HK-2 (cell line): ENCODE measurements at regions not wholly inside any gene's neighbourhood (a gene's known extent, or its start where the extent isn't known, plus 50 kb on each side); places are given as distances from the start of the nearest gene placed in this dataset.
"Not testable (repeated sequence)": the region's sequence is repeated elsewhere in the genome, so short reads cannot be mapped to it uniquely, and the experiment has no call there.

Experiments
- DNase-seq: peaks from one replicate; pipeline ENCODE4 v3.0.0-alpha.2; 2018; ENCODE audit not compliant: unreplicated experiment

GRCh38 chr2:145548479-145548878 lies 1028.6 kb upstream of the ZEB2 start:
- no peak for DNase-seq

DNA sequence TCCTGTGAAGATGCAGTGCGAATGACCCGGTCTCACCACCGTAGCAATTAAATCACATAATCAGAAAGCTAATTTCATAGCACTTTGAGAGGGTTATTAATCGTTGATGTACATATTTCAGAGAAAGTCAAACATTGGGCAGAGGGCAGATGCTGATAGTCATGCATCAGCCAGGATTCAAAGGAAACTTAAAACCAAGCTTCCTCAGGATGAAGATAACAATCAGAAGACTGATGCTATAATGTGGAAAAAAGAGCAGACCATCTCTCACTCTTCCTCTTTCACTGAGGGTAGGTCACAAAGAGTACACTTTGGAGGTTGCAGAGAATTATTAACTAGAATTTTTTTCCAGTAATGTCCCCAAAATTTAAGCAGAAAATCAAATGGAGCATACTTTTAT lies 1027.7 kb upstream of the ZEB2 start:
- no peak for DNase-seq

GRCh38 chr2:145546091-145546490 lies 1026.2 kb upstream of the ZEB2 start:
- DNase-seq = no peak

DNA sequence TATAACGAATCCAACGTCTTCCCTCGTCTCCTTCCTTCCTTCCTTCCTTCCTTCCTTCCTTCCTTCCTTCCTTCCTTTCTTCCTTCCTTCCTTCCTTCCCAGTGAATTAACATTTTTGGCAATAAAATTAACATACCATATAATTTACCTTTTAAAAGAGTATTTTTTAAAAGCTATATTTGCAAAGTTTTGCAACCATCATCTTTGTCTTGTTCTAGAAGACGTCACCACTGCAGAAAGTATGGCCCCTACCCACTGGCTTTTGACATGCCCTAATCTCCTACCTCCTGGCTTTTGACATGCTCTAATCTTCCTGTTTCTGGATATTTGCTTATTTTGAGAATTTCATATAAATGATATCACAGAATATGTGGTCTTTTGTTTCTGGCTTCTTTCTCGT lies 1023.9 kb upstream of the ZEB2 start:
- DNase-seq = no peak

DNA sequence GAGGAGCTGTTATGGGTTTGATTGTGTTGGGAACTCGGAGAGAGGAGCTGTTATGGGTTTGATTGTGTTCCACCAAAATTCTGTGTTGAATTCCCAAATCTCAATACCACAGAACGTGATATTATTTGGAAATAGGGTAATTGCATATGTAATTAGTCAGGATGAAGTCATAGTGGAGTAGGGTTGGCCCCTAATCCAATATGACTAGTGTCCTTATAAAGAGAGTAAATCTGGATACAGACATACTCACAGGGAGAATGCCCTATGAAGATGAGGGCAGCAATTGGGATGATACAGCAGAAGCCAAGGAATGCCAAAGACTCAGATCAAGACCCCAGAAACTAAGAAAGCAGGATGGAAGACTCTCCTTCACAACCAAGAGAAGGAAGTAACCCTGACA lies 1023.2 kb upstream of the ZEB2 start:
- no peak for DNase-seq

GRCh38 chr2:145541028-145541427 lies 1021.1 kb upstream of the ZEB2 start:
- no peak for DNase-seq

DNA sequence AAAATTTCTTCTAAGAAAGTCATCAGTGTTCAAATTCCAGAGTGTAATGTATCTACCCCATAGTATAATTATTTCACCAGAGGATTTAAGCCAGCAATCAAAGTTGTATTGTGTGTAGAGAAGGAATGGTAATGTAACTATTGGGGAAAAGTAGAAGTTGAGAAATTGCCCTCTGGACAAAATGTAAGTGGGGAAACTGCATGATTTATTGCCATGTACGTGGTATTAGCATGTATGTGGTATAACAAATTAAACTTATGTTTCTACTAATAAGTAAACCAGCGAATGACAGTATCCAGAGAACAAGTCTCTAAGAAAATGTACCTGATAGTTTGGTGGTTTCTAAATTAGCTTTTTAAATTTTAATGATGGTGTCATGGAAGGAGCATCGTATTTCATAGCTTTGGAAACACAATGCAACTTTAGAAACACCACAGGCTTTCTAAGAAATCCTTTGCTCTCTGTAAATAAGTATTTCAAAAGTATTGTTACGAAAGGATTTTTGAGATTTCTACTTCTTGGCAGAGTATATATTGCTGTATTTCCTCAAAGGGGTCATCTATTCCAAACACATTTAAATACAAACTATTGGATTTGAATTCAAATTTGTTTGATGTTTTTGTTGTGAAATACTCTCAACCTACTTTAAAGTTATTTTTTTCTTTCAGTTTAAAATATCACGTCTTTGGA lies 1018.9 kb upstream of the ZEB2 start:
- DNase-seq = no peak

DNA sequence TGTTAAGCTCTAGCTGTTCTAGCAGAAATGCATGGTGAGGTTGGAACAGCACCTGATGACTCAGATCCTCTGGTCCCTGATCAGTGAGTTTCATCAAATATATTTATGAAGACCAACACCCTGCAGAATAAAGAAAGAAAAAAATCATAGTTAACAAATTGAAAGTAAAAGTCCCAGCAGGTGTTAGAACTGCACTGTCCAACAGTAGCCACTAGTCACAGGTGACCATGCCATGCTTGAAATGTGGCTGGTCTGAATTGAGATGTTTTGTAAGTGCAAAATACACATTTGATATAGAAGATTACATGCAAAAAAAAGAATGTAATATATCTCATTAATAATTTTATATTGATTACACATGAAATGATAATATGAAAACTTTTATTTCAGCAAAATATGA lies 1010.7 kb upstream of the ZEB2 start:
- DNase-seq = no peak

- no peak for DNase-seq
These were observed 1004.9 kb upstream of the ZEB2 start for GRCh38 chr2:145524836-145525235.

GRCh38 chr2:145524303-145524702 lies 1004.4 kb upstream of the ZEB2 start:
- DNase-seq = no peak

- DNase-seq = not testable (repeated sequence)
These were observed 999.3 kb upstream of the ZEB2 start for GRCh38 chr2:145519254-145519653.

DNA sequence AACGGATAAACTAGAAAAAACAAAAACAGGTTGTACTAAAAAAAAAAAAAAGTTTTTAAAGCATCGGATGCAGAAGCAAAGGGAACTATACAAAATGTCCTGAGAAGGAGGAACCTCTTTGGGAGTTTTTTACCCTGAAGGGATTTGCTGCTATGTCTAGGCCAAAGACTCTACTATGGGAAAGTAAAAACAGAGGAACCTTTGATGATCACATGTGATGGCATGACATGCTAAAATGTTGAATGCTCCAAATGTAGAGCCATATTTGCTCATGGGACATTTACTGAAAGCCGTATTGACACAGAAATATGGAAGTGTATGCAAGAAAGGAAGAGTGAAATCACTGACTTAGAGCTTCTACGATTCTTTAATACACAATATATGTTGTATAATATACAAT lies 992.0 kb upstream of the ZEB2 start:
- no peak for DNase-seq

GRCh38 chr2:145503511-145503910 lies 983.6 kb upstream of the ZEB2 start:
- no peak for DNase-seq

GRCh38 chr2:145501920-145502319 lies 982.0 kb upstream of the ZEB2 start:
- no peak for DNase-seq

DNA sequence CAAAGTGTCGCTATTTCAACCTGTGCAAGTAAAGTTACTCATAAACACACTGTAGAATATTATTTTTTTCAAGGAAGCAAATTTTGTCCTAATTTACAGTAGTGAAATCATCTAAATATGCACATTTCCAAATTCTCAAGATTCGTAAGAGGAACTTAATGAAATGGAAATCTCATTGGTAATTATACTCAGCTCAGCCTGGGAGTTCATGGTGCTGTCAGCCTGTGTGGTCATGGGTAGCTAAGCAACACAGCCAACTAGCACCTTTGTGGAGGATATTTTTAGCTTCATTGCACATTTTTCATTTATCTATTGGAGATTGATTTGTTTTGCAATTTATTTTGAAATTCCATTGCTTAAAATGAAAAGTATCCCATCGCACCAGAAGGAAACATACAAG lies 975.7 kb upstream of the ZEB2 start:
- DNase-seq = no peak

DNA sequence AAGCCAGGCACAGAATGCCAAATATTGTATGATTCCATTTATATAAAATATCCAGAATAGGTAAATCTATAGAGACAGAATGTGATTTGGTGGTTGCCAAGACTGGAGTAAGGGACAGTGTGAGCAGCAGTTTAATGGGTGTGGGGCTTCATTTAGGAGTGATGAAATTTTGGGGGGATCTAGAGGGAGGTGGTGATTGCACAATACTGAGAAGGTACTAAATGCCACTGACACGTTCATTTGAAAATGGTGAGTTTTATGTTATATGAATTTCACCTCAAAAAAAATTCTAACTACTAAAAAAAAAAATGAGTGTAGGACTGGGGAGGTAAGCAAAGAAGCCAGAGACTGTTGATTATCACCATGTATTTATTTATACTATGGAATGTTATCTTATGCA lies 974.5 kb upstream of the ZEB2 start:
- DNase-seq = no peak

DNA sequence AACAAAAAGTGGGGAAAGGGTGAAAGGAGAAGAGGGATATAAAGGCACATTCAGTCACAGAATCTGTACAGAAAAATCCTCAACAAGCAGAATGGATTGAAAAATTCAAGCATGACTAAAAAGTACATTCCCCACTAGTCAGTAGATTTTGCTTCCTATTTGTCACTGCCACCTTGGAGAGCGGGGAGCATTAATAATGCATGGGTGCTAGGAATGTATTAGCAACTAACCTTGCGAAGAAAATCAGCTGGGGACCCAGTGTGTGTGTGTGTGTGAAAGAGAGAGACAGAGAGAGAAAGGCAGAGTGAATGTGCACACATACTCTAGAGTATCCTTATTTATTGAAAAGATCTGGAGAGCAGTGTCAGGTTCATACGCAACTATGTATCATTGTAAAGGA lies 968.7 kb upstream of the ZEB2 start:
- no peak for DNase-seq

DNA sequence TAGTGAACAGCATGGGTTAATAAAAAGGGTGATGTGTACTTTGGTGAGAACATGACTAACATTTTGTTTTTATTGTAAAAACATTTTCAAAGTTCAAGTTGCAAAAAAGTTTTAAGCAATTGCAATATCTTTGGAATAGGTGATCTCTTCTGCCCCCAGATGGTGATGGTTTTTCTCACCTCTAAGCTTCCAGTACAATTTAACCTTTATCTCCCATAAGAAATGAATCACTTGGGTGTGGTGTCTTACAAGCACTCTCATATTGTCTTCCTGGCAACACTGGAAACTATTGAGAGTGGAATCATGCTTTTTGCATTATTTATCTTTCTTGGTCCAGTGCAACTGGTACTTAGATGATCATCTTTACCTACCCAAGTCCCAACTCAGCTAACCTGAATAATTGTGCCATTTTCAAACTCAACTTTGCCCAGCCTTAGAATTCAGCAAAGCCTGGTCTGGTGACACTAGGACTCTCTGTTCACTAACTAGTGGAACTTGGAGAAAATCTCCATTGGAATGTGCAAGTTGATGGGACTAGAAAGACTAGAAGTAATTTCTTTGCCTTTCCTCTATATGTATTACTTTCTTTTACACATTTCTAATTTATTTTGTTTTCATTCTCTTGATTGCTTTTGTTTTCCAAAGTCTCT lies 964.7 kb upstream of the ZEB2 start:
- no peak for DNase-seq

DNA sequence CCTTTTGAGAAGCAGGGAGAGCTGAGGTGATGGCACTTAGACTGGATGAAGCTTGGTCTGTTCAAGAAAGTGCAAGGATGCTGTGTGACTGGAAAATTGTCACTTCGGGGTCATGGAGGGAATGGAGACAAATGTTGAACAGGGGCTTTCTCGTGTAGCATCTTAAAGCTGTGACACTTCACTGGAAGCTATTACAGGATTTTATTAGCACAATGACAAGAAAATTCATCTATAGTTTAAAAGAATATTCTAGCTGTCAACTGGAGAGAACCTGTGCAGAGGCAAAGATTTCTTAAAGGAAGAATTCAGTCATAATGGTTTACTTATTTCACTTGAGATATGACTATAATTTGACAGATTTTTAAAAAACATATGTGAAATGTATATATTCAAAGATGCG lies 963.9 kb upstream of the ZEB2 start:
- DNase-seq = no peak

- DNase-seq = no peak
These were observed 961.5 kb upstream of the ZEB2 start for GRCh38 chr2:145481334-145481922.

GRCh38 chr2:145464866-145465265 lies 944.9 kb upstream of the ZEB2 start:
- DNase-seq = no peak

GRCh38 chr2:145460112-145460511 lies 940.2 kb upstream of the ZEB2 start:
- no peak for DNase-seq

GRCh38 chr2:145431181-145431951 lies 911.4 kb upstream of the ZEB2 start:
- DNase-seq = no peak
